Right atrium auricular region (tissue), 2 donors: ENCODE measurements at regions not wholly inside any gene's neighbourhood (a gene's known extent, or its start where the extent isn't known, plus 50 kb on each side); places are given as distances from the start of the nearest gene placed in this dataset.

Experiments
- DNase-seq: peaks from one replicate; pipeline ENCODE4 v3.0.0-alpha.2; 2019; ENCODE audit warnings: low spot score
- H3K27ac ChIP-seq, 2 donors: fragments of 200-600 bp; sonication (generic); 1 replicate in 1 of 2; 2 replicates in 1 of 2; pipeline ENCODE4 v1.5.1; 2016 to 2019
- H3K27me3 ChIP-seq, 2 donors: fragments of 200-600 bp; sonication (generic); one replicate each; pipeline versions ENCODE4 v1.5.1 to v1.6.0; 2017 to 2019
- H3K36me3 ChIP-seq: fragments of 200-600 bp; sonication (generic); one replicate; pipeline ENCODE4 v1.5.1; 2016
- H3K4me1 ChIP-seq, 2 donors: fragments of 200-600 bp; sonication (generic); one replicate each; pipeline versions ENCODE4 v1.5.1 to v1.6.0; 2017 to 2019
- H3K4me3 ChIP-seq, 2 donors: fragments of 200-600 bp; sonication (generic); 1 replicate in 1 of 2; 2 replicates in 1 of 2; pipeline ENCODE4 v1.5.1; 2017 to 2019; ENCODE audit warnings: mild to moderate bottlenecking in 1 of 2, moderate library complexity in 1 of 2
- H3K9me3 ChIP-seq, 2 donors: fragments of 200-600 bp; sonication (generic); one replicate each; pipeline ENCODE4 v1.5.1; 2019
- CTCF ChIP-seq, 2 donors: fragments of 200-600 bp; sonication (generic); IDR thresholded peaks; one replicate each; pipeline ENCODE4 v1.5.1; 2019; ENCODE audit warnings: antibody characterized with exemption in 2 of 2

DNA sequence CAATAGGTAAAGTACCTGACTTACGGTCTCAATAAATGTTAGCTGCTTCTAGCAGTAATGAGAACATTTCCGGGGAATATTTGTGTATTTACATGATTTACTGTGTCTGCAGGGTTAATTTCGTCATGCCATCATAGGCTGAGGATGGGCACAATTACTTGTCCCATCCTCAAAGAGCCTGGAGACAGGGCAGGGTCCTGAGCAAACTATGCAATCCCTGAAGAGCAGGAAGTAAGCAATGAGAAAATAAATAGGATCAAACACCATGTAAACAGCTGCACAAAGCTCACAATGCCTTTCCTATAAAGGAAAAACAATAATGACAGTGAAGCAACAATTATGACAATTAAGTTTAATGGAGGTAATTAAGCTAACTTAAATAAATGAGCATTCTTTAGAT lies 114.6 kb upstream of the FOXQ1 start:
- H3K36me3 ChIP-seq, result no peaks in the 10 kb centered on the region
- H3K4me1 ChIP-seq, result no peaks in the 10 kb centered on the region
- H3K27ac ChIP-seq, result no peak overlapping the region
- peaks cover 0 to 17% of the 10 kb centered on the region in 2 donors for H3K9me3 ChIP-seq
- DNase-seq, result no peak
- no peak for TF ChIP-seq CTCF (IDR thresholded peaks at IDR 0.05)
- H3K27me3 ChIP-seq, result no peaks in the 10 kb centered on the region
- no peak overlapping the region for H3K4me3 ChIP-seq

DNA sequence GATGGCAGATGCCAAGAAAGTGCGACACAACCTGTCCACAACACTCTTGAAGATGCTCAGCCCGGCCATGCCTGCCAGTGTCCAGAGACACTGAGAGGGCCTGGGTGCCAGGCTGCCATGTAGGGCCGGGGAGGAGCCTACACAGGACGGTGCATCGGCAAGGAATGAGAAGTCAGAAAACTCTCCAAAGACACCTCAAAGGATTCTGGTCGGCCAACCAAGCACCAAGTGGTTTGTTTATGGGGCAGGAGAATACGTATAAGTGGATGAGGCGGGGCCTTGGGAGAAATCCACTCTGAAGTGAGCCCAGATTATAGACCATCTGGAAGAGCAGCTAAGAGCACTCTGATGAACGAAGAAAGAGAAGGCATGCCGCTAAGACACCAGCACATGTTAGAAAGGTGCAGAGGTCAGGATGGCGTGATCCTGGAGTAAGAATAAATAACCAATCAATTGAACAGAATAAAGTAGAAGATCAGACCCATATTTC lies 120.7 kb upstream of the FOXQ1 start:
- H3K4me1 ChIP-seq, result no peaks in the 10 kb centered on the region
- H3K27ac ChIP-seq, result no peak overlapping the region
- H3K9me3 ChIP-seq, result peaks cover 0 to 17% of the 10 kb centered on the region in 2 donors
- DNase-seq, result no peak
- H3K27me3 ChIP-seq, result no peaks in the 10 kb centered on the region
- no peak for TF ChIP-seq CTCF (IDR thresholded peaks at IDR 0.05)
- H3K4me3 ChIP-seq, result no peak overlapping the region
- no peaks in the 10 kb centered on the region for H3K36me3 ChIP-seq

DNA sequence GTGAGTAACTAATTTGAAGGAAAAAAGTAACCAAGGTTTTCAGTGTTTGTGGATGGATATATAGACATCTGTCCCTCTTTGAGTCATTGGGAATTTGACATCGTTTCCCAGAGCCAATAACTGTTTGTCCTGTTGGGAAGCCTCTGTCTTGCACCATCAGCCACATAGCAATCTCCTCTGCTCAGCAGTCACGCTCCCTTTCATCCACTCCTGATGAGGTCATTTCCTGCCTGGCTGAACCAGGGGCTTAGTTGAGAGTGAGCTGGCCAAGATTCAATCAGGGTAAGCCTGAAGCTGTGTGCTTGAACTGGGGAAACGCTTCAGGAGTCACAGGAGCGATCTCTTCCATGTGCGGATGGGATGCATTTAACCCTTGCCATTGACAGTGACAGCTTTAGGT lies 121.5 kb upstream of the FOXQ1 start:
- no peaks in the 10 kb centered on the region for H3K4me1 ChIP-seq
- no peaks in the 10 kb centered on the region for H3K36me3 ChIP-seq
- peaks cover 0 to 10% of the 10 kb centered on the region in 2 donors for H3K9me3 ChIP-seq
- no peak for TF ChIP-seq CTCF (IDR thresholded peaks at IDR 0.05)
- H3K27me3 ChIP-seq, result no peaks in the 10 kb centered on the region
- no peak for DNase-seq
- H3K4me3 ChIP-seq, result no peak overlapping the region
- H3K27ac ChIP-seq, result no peak overlapping the region

DNA sequence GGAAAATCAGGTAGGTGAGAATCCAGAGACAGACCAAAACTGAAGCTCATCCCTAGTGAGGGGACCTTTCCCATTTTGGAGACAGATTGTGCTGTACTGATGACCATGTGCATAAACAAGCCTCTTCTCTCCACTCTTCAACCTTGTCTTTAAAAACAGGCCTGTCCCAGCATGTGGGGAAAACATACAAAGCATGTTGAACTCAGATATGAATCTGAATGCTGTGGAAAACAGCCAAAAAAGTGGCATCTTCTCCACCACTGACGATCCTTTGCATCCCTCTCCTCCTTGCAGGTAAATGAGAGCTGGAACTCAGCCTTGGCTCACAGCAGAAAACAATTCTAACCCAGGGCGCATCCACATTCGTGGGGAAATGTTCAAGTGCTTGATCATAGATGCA lies 123.7 kb upstream of the FOXQ1 start:
- Histone ChIP-seq H3K36me3 (no peaks in the 10 kb centered on the region), H3K4me3 (no peak overlapping the region), H3K9me3 (no peaks in the 10 kb centered on the region), H3K4me1 (no peaks in the 10 kb centered on the region), H3K27ac (no peak overlapping the region), H3K27me3 (no peaks in the 10 kb centered on the region)
- no peak for DNase-seq
- no peak for TF ChIP-seq CTCF (IDR thresholded peaks at IDR 0.05)

DNA sequence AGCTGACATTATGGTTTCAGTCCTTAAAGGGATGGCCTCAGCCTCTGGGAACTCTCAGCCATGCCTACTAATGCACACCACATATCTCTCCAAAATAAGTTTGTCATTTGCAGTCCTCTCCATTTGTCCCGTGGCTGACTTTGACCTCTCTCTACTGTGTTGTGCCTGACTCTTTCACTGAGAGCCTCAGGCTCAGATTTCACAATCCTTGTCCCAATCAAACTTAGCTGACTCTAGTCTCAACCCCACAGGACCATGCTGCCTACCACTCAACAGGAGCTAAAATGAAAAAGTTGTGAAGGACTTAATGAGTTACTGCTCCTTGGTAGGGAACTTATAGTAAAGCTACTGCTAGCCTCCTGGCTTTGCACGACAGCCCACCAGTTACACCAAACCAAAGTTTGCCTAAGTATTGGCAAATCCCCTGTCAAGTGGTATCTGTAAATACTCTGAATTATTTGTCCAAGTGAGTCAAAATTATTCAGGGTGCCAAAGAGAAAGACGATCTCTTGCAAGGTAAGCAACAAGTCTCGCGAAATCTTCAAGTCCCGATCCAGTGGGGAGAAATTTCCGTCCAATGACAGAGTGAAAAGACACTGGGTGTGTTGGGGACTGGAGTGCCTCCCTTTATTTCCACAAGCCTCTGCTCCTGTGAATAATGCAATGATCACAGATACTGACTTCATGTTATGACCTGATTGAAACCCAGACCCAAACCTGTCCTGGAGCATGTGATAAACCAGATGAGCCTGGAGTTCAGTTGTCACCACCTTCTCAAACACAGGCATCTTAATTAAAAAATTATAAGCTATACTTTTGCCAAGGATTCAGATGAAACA lies 124.4 kb upstream of the FOXQ1 start:
- no peak for DNase-seq
- H3K27ac ChIP-seq, result no peak overlapping the region
- H3K9me3 ChIP-seq, result no peaks in the 10 kb centered on the region
- no peaks in the 10 kb centered on the region for H3K36me3 ChIP-seq
- no peak overlapping the region for H3K4me3 ChIP-seq
- H3K4me1 ChIP-seq, result no peaks in the 10 kb centered on the region
- no peaks in the 10 kb centered on the region for H3K27me3 ChIP-seq
- no peak for TF ChIP-seq CTCF (IDR thresholded peaks at IDR 0.05)

DNA sequence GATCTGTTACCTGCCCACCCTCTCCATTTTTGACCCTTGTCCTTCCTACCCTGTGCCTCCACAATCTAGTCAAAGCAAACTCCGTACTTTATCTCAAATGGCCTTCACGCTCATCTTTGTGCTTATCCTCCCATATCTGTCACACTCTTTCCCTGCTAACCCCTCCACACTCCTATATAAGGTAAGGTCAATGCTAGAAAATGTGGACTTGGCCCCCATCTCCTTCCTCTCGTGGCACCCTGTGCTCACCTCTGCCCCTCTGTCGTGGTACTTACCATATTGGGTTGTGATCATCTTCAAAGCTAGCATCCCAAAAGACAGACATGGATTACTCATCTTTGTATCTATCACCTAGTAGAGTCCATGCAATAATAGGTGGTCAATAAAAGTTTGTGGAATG lies 127.6 kb upstream of the FOXQ1 start:
- no peak for TF ChIP-seq CTCF (IDR thresholded peaks at IDR 0.05)
- Histone ChIP-seq H3K4me3 (no peak overlapping the region), H3K27me3 (no peaks in the 10 kb centered on the region), H3K27ac (no peak overlapping the region), H3K4me1 (no peaks in the 10 kb centered on the region), H3K9me3 (no peaks in the 10 kb centered on the region), H3K36me3 (no peaks in the 10 kb centered on the region)
- no peak for DNase-seq
